ENCODE measurements at regions not wholly inside any gene's neighbourhood (a gene's known extent, or its start where the extent isn't known, plus 50 kb on each side); places are given as distances from the start of the nearest gene placed in this dataset.

- Histone ChIP-seq H3K4me3 (no peak overlapping the region), H3K27ac (no peak overlapping the region), H3K9me3 (no peaks in the 10 kb centered on the region), H3K27me3 (no peaks in the 10 kb centered on the region), H3K4me1 (no peaks in the 10 kb centered on the region), H3K36me3 (no peaks in the 10 kb centered on the region)
- no peak for TF ChIP-seq CTCF (IDR thresholded peaks at IDR 0.05)
- ATAC-seq (no peak), DNase-seq (no peak), FAIRE-seq (no peak)
- WGBS, 2 donors: 57 to 61% methylated on average over 4 of the region's 4 CpGs
- intact Hi-C loops (cut with DNase I): no loop called here
Observed at GRCh38 chr1:166378805-166379204, 212.0 kb upstream of the FAM78B start.

GRCh38 chr1:166379447-166379846 lies 212.6 kb upstream of the FAM78B start:
- no peak overlapping the region for H3K4me3 ChIP-seq
- no peak for ATAC-seq
- H3K9me3 ChIP-seq: no peaks in the 10 kb centered on the region
- FAIRE-seq: no peak
- DNase-seq: no peak
- no peaks in the 10 kb centered on the region for H3K36me3 ChIP-seq
- H3K27me3 ChIP-seq: no peaks in the 10 kb centered on the region
- WGBS, 2 donors: 59 to 75% methylated on average over 2 of the region's 2 CpGs
- TF ChIP-seq CTCF (IDR thresholded peaks at IDR 0.05): no peak
- H3K27ac ChIP-seq: no peak overlapping the region
- H3K4me1 ChIP-seq: no peaks in the 10 kb centered on the region
- intact Hi-C loops (cut with DNase I): no loop called here

GRCh38 chr1:166383137-166383536 lies 216.3 kb upstream of the FAM78B start:
- intact Hi-C loops (cut with DNase I): no loop called here
- FAIRE-seq: no peak
- no peak for TF ChIP-seq CTCF (IDR thresholded peaks at IDR 0.05)
- Histone ChIP-seq H3K36me3 (no peaks in the 10 kb centered on the region), H3K4me1 (no peaks in the 10 kb centered on the region), H3K9me3 (no peaks in the 10 kb centered on the region), H3K27me3 (no peaks in the 10 kb centered on the region), H3K4me3 (no peak overlapping the region), H3K27ac (no peak overlapping the region)
- WGBS, 2 donors: 75 to 76% methylated on average over 2 of the region's 2 CpGs
- no peak for DNase-seq
- no peak for ATAC-seq

GRCh38 chr1:166383635-166384346 lies 217.0 kb upstream of the FAM78B start:
- Histone ChIP-seq H3K4me3 (no peak overlapping the region), H3K36me3 (no peaks in the 10 kb centered on the region), H3K4me1 (no peaks in the 10 kb centered on the region), H3K27ac (no peak overlapping the region), H3K9me3 (no peaks in the 10 kb centered on the region), H3K27me3 (no peaks in the 10 kb centered on the region)
- intact Hi-C loops (cut with DNase I): no loop called here
- TF ChIP-seq CTCF (IDR thresholded peaks at IDR 0.05): no peak
- FAIRE-seq (no peak), DNase-seq (no peak), ATAC-seq (no peak)
- WGBS, 2 donors: 60 to 67% methylated on average over 9 of the region's 9 CpGs

GRCh38 chr1:166384948-166385347 lies 218.1 kb upstream of the FAM78B start:
- Histone ChIP-seq H3K27ac (no peak overlapping the region), H3K4me1 (no peaks in the 10 kb centered on the region), H3K4me3 (no peak overlapping the region), H3K27me3 (no peaks in the 10 kb centered on the region), H3K9me3 (no peaks in the 10 kb centered on the region), H3K36me3 (no peaks in the 10 kb centered on the region)
- no peak for ATAC-seq
- no peak for FAIRE-seq
- no peak for DNase-seq
- intact Hi-C loops (cut with DNase I): no loop called here
- 47 to 59% methylated on average over 7 of the region's 7 CpGs for WGBS, 2 donors
- TF ChIP-seq CTCF (IDR thresholded peaks at IDR 0.05): no peak

Measured in pancreas (tissue), 10 donors.